Progenitor cell of endocrine pancreas (in vitro differentiated cells): ENCODE measurements at regions not wholly inside any gene's neighbourhood (a gene's known extent, or its start where the extent isn't known, plus 50 kb on each side); places are given as distances from the start of the nearest gene placed in this dataset.

Experiments used
- DNase-seq: peaks from one replicate; pipeline ENCODE4 v3.0.0; 2021; ENCODE audit warnings: low spot score; ENCODE audit not compliant: unreplicated experiment
- H3K27ac Mint-ChIP-seq: 2 replicates; pipeline ENCODE4 v1.8.0; 2021; ENCODE audit warnings: mild to moderate bottlenecking, moderate library complexity, mixed read lengths
- H3K27me3 Mint-ChIP-seq: 2 replicates; pipeline ENCODE4 v1.8.0; 2021; ENCODE audit warnings: mixed read lengths
- H3K36me3 Mint-ChIP-seq: 2 replicates; pipeline ENCODE4 v1.8.0; 2022; ENCODE audit warnings: mixed read lengths; ENCODE audit not compliant: insufficient read depth
- H3K4me1 Mint-ChIP-seq: 2 replicates; pipeline ENCODE4 v1.8.0; 2021; ENCODE audit warnings: low read depth, mixed read lengths
- H3K4me3 Mint-ChIP-seq: 2 replicates; pipeline ENCODE4 v1.8.0; 2021; ENCODE audit warnings: low read depth, mild to moderate bottlenecking, moderate library complexity, mixed read lengths
- H3K9me3 Mint-ChIP-seq: 2 replicates; pipeline ENCODE4 v1.8.0; 2021; ENCODE audit warnings: low read depth, mixed read lengths
- TF ChIP-seq, protein P1 (sequence below): fragments of 200-600 bp; sonication (generic); IDR thresholded peaks from one replicate; pipeline ENCODE4 v1.5.0; 2021; ENCODE audit warnings: antibody characterized with exemption, mild to moderate bottlenecking; ENCODE audit not compliant: unreplicated experiment

DNA sequence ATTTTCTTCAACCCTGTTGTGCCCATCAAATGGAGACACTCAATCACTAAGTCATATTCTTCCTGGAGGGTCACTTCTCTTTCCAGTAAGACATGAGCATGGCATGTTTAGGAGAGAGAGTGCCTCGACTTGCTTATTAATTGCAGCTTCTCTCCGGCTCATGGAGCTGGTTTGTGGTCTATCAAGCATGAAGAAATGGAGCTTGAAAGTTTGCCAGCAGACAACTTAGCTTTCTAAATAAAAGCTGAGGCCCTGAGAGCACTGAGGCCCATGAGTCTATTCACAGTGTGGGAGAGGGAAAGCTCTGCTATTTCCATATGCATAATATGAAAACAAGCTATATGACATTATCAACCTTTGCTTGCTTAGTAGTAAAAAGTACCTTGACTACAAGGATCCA lies 378.5 kb downstream of the FGF9 start:
- Mint-ChIP-seq H3K4me1 (no peaks in the 10 kb centered on the region), H3K9me3 (no peaks in the 10 kb centered on the region), H3K36me3 (no peaks in the 10 kb centered on the region), H3K27me3 (no peaks in the 10 kb centered on the region), H3K27ac (no peak overlapping the region), H3K4me3 (no peak overlapping the region)
- TF ChIP-seq, protein P1, sequence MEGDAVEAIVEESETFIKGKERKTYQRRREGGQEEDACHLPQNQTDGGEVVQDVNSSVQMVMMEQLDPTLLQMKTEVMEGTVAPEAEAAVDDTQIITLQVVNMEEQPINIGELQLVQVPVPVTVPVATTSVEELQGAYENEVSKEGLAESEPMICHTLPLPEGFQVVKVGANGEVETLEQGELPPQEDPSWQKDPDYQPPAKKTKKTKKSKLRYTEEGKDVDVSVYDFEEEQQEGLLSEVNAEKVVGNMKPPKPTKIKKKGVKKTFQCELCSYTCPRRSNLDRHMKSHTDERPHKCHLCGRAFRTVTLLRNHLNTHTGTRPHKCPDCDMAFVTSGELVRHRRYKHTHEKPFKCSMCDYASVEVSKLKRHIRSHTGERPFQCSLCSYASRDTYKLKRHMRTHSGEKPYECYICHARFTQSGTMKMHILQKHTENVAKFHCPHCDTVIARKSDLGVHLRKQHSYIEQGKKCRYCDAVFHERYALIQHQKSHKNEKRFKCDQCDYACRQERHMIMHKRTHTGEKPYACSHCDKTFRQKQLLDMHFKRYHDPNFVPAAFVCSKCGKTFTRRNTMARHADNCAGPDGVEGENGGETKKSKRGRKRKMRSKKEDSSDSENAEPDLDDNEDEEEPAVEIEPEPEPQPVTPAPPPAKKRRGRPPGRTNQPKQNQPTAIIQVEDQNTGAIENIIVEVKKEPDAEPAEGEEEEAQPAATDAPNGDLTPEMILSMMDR: no peak
- DNase-seq: no peak

DNA sequence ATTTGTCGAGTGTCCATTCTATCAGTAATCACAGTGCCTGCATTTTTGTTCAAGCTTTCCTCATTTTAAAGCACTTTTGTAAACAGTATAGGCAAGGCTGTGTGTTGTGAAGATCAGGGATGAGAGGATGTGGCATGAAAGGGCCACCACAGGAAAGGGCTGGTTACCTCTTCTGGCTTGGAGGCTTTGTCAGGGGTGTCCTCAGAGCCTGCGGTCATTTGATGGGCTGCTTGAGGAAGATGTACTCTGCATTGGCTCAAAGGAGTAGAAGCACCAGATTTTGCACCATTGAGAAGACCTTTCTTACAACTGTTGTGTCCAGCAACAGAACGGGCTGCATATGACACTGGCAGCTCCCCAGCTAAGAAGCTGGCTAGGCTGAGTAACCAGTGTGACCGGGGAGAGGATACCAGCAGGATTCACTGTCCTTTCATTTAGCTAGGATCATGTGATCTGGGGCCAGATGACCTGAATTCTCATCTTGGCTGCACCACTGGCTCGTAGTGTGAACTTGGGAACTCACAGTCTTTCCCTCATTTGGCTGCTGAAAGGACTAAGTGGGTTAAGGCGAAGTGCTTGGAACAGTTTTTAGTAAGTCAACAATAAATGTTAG lies 380.2 kb downstream of the FGF9 start:
- Mint-ChIP-seq H3K27ac (no peak overlapping the region), H3K36me3 (no peaks in the 10 kb centered on the region), H3K4me3 (no peak overlapping the region), H3K4me1 (no peaks in the 10 kb centered on the region), H3K27me3 (no peaks in the 10 kb centered on the region), H3K9me3 (peaks cover 2% of the 10 kb centered on the region)
- TF ChIP-seq, protein P1: no peak
- DNase-seq: no peak

DNA sequence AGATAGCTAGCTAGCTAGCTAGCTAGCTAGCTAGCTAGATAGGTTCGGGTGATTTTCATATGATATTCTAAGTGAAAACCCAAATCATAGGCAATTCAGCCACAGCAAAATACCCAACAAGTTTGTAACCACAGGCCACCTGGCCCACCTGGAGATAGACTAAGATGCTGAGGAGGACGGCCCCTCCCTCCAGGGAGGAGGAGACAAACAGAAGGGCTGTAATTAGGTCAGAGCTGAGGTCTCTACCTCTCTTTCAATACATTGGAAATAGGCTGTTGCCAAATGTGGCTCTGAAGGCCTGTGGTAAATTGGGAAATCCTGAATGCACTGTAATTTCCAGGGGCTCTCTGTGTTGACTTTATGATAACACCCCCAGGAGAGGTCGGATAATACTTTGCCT lies 382.2 kb downstream of the FGF9 start:
- H3K4me3 Mint-ChIP-seq: no peak overlapping the region
- no peak for DNase-seq
- H3K9me3 Mint-ChIP-seq: peaks cover 3% of the 10 kb centered on the region
- no peaks in the 10 kb centered on the region for H3K4me1 Mint-ChIP-seq
- no peaks in the 10 kb centered on the region for H3K36me3 Mint-ChIP-seq
- H3K27me3 Mint-ChIP-seq: no peaks in the 10 kb centered on the region
- H3K27ac Mint-ChIP-seq: no peak overlapping the region
- TF ChIP-seq, protein P1: no peak

DNA sequence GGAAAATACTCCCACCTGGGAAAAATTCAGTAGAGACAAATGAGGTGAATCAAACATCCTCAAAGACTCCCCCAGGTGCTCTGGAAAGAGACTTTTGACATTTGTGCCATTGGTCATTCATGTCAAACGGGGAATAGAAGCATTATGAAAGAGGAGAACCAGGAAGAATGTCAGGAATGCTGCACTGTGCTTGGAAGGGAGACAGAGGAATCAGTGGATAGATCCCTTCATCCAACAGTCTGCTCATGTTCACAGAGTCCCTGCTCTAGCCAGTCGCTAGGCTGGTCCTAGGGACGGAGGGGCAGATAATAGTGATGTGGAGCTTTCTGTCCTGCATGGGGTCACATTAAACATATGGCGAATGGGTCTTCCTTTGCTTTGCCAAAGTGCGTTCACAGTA lies 384.4 kb downstream of the FGF9 start:
- Mint-ChIP-seq H3K4me1 (peaks cover 1% of the 10 kb centered on the region), H3K27ac (no peak overlapping the region), H3K36me3 (no peaks in the 10 kb centered on the region), H3K27me3 (peaks cover 2% of the 10 kb centered on the region), H3K9me3 (peaks cover 3% of the 10 kb centered on the region), H3K4me3 (no peak overlapping the region)
- TF ChIP-seq, protein P1: no peak
- no peak for DNase-seq

DNA sequence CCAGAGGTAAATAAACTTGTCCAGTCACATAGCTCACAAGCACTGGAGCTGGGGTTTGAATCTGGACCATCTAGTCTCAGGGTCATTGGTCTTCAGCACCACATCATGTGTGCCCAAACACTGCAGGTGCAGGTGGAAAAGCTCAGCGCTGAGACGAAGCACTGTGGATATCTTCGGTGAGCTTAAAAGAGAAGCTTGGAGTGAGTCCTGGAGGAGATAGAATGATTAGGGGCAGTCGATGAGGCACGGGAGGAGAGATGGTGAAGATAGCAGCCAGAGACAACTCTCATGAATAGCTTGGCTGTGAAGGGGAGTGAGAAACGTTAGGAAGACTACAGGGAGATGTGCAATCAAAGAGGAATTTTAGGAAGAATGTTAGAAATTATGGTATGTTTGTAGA lies 389.3 kb downstream of the FGF9 start:
- Mint-ChIP-seq H3K4me3 (no peak overlapping the region), H3K4me1 (peaks cover 12% of the 10 kb centered on the region), H3K36me3 (no peaks in the 10 kb centered on the region), H3K9me3 (peaks cover 3% of the 10 kb centered on the region), H3K27ac (no peak overlapping the region), H3K27me3 (peaks cover 3% of the 10 kb centered on the region)
- no peak for DNase-seq
- TF ChIP-seq, protein P1: no peak
